ENCODE measurements at regions not wholly inside any gene's neighbourhood (a gene's known extent, or its start where the extent isn't known, plus 50 kb on each side); places are given as distances from the start of the nearest gene placed in this dataset.

- no peak for DNase-seq (ENCODE audit: extremely low read depth, low read depth)
- TF ChIP-seq CTCF (IDR thresholded peaks at IDR 0.05; ENCODE audit: low read depth, low read length), result no peak
These were observed 109.5 kb upstream of the MIR17HG start for GRCh38 chr13:91238036-91238435.

GRCh38 chr13:91240341-91240740, 107.1 kb upstream of the MIR17HG start:
- no peak for DNase-seq (ENCODE audit: extremely low read depth, low read depth)
- TF ChIP-seq CTCF (IDR thresholded peaks at IDR 0.05; ENCODE audit: low read depth, low read length), result no peak

- no peak for TF ChIP-seq CTCF (IDR thresholded peaks at IDR 0.05; ENCODE audit: low read depth, low read length)
These were observed 106.1 kb upstream of the MIR17HG start for GRCh38 chr13:91241221-91241933.

GRCh38 chr13:91242652-91243051, 104.8 kb upstream of the MIR17HG start:
- TF ChIP-seq CTCF (IDR thresholded peaks at IDR 0.05; ENCODE audit: low read depth, low read length), result no peak

More at GRCh38 chr13:91241221-91241933, 106.1 kb upstream of the MIR17HG start:
- no peak for DNase-seq (ENCODE audit: extremely low read depth, low read depth)

GRCh38 chr13:91245288-91245687, 102.2 kb upstream of the MIR17HG start:
- DNase-seq (ENCODE audit: extremely low read depth, low read depth), result no peak
- TF ChIP-seq CTCF (IDR thresholded peaks at IDR 0.05; ENCODE audit: low read depth, low read length), result no peak

More at GRCh38 chr13:91242652-91243051, 104.8 kb upstream of the MIR17HG start:
- DNase-seq (ENCODE audit: extremely low read depth, low read depth), result no peak

- no peak for DNase-seq (ENCODE audit: extremely low read depth, low read depth)
- TF ChIP-seq CTCF (IDR thresholded peaks at IDR 0.05; ENCODE audit: low read depth, low read length), result no peak
These were observed 99.7 kb upstream of the MIR17HG start for GRCh38 chr13:91247768-91248167.

GRCh38 chr13:91248249-91248648, 99.2 kb upstream of the MIR17HG start:
- no peak for DNase-seq (ENCODE audit: extremely low read depth, low read depth)
- TF ChIP-seq CTCF (IDR thresholded peaks at IDR 0.05; ENCODE audit: low read depth, low read length), result no peak

Measured in AG09319 (cell line).